ENCODE measurements at regions not wholly inside any gene's neighbourhood (a gene's known extent, or its start where the extent isn't known, plus 50 kb on each side); places are given as distances from the start of the nearest gene placed in this dataset.

DNA sequence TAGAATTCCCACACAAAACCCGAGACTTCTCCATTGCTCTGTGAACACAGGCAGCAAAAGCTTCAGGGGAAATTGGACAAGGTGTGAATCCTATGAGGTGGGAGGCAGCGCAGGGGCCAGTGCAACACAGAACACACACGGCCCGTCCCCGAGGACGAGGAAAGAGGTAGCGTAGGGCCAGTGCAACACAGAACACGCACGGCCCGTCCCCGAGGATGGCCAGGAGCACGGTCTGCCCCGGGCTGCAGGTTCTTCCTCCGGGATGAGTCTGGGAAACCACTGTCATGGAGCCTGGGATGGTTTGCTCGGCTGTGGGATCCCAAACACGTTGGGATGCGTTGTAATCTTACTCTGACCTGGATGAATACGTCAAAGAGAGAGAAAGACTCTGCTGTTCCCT is 432.1 kb downstream of the GLRX3 start:
- ChIA-PET CTCF (no interaction called here), POLR2A (no interaction called here)
- no peak for DNase-seq (ENCODE audit: extremely low spot score)
- no peak for TF ChIP-seq FOXM1 (IDR thresholded peaks at IDR 0.05; ENCODE audit: borderline replicate concordance)
- no peak for TF ChIP-seq TARDBP (IDR thresholded peaks at IDR 0.05)
- no peak for TF ChIP-seq NFRKB (IDR thresholded peaks at IDR 0.05)
- no peak for TF ChIP-seq BHLHE40 (IDR thresholded peaks at IDR 0.05; ENCODE audit: borderline replicate concordance)

DNA sequence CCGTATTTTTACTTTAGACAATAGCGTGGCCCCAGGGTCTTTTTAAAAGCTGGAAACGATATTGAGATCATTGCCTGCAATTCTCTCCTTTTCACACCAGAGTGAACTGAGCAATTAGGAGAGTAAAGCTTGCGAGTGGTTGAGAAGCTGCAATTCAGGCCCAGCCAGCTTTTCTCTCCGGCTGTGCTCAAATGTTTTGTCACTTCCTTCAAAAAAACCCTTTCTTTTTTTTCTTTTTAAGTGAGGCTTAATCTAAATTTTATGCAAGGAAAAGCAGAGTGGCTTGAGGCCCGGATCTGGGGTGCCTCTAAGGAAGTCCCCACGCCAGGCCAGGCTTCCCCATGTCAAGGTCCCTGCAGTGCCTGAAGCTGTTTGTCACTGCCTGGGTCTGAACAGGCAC is 433.9 kb downstream of the GLRX3 start:
- ChIA-PET POLR2A (no interaction called here), CTCF (no interaction called here)
- DNase-seq (ENCODE audit: extremely low spot score), result no peak
- TF ChIP-seq LEF1 (IDR thresholded peaks at IDR 0.05; ENCODE audit: borderline replicate concordance), result no peak
- no peak for TF ChIP-seq NFRKB (IDR thresholded peaks at IDR 0.05)
- TF ChIP-seq, protein P1, sequence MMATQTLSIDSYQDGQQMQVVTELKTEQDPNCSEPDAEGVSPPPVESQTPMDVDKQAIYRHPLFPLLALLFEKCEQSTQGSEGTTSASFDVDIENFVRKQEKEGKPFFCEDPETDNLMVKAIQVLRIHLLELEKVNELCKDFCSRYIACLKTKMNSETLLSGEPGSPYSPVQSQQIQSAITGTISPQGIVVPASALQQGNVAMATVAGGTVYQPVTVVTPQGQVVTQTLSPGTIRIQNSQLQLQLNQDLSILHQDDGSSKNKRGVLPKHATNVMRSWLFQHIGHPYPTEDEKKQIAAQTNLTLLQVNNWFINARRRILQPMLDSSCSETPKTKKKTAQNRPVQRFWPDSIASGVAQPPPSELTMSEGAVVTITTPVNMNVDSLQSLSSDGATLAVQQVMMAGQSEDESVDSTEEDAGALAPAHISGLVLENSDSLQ (IDR thresholded peaks at IDR 0.05), result no peak
- no peak for TF ChIP-seq ARNT (IDR thresholded peaks at IDR 0.05)

DNA sequence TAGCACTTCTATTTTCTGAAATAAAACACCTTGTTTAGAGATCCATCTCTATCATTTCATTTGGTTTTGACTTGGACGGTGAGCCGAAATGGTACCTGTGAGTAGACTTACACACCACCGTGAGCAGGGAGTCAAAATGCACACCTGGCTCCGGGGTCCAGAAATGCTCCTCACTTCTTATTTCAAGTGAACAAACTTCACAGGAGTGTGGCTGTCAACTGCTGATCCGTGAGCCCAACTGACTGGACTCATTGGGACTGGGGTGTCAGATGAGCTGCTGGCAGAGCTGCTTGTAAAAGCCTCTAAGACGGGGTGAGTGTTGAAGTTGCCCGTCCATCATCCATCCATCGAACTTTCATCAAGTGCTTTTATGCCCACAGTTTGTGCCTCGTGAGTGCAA is 435.5 kb downstream of the GLRX3 start:
- ChIA-PET POLR2A (no interaction called here), CTCF (no interaction called here)
- no peak for TF ChIP-seq BHLHE40 (IDR thresholded peaks at IDR 0.05; ENCODE audit: borderline replicate concordance)
- no peak for TF ChIP-seq FOXM1 (IDR thresholded peaks at IDR 0.05; ENCODE audit: borderline replicate concordance)
- TF ChIP-seq NFRKB (IDR thresholded peaks at IDR 0.05), result no peak
- no peak for TF ChIP-seq TARDBP (IDR thresholded peaks at IDR 0.05)
- no peak for TF ChIP-seq ELF4 (IDR thresholded peaks at IDR 0.05)
- TF ChIP-seq SUZ12 (IDR thresholded peaks at IDR 0.05), result no peak
- no peak for DNase-seq (ENCODE audit: extremely low spot score)

DNA sequence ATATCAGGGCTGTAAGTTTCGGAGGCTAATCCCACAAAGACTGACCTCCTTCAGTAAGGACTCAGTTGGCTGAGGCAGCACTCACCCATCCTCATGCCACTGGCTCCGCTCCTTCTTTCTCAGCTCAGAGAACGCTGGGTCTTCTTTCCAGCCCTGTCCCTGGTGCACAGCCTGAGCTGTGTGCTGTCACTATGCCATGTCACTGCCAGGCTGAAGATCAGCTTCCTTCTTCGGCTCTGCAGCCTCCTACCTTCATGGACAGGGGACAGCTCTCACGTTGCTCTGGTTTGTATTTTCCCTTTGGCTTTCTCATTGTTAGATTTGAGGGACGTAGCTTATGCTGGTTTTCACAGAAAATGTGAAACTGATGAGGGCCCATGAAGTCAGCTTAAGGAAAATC is 437.3 kb downstream of the GLRX3 start:
- no peak for TF ChIP-seq FOXA1 (IDR thresholded peaks at IDR 0.05)
- no peak for TF ChIP-seq BHLHE40 (IDR thresholded peaks at IDR 0.05; ENCODE audit: borderline replicate concordance)
- TF ChIP-seq SUZ12 (IDR thresholded peaks at IDR 0.05), result no peak
- no peak for TF ChIP-seq FOXK2 (IDR thresholded peaks at IDR 0.05)
- no peak for TF ChIP-seq TARDBP (IDR thresholded peaks at IDR 0.05)
- no peak for TF ChIP-seq CTBP1 (IDR thresholded peaks at IDR 0.05; ENCODE audit: borderline replicate concordance)
- no peak for TF ChIP-seq NFRKB (IDR thresholded peaks at IDR 0.05)
- TF ChIP-seq, protein P1 (IDR thresholded peaks at IDR 0.05), result no peak
- CTCF ChIA-PET, result no interaction called here
- DNase-seq (ENCODE audit: extremely low spot score), result no peak
- POLR2A ChIA-PET, result no interaction called here

DNA sequence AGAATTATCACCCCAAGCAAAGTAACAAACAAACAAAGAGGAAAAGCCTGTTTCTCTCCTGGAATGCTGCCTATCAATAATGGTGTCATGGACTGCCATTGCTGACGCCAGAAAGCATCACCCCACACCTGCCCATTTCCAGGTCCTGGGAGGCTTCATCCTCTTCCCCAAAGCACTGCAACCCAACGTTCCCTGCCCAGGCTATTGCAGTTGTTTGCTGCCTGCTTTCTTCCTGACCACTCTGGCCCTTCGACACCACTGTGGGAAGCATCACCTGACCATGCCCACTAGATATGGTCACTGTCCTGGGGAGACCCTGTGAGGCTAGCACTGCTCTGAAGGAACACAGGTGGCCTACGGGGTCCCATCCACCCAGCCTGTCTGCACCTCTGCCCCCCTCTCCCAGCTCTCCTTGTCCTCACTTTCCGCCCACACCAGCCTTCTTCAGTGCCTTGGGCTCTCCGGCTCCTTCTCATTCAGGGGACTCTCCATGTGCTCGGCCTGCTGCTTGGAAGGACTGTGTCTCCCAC is 439.6 kb downstream of the GLRX3 start:
- CTCF ChIA-PET, result no interaction called here
- TF ChIP-seq FOXK2 (IDR thresholded peaks at IDR 0.05) (no peak), LEF1 (IDR thresholded peaks at IDR 0.05; ENCODE audit: borderline replicate concordance) (no peak), HDGF (IDR thresholded peaks at IDR 0.05; ENCODE audit: borderline replicate concordance) (no peak), NFRKB (IDR thresholded peaks at IDR 0.05) (no peak), FOXM1 (IDR thresholded peaks at IDR 0.05; ENCODE audit: borderline replicate concordance) (no peak), ELF4 (IDR thresholded peaks at IDR 0.05) (no peak), BHLHE40 (IDR thresholded peaks at IDR 0.05; ENCODE audit: borderline replicate concordance) (no peak), L3MBTL2 (conservative IDR thresholded peaks at IDR 0.05) (no peak), ZNF384 (IDR thresholded peaks at IDR 0.05) (no peak), SP1 (IDR thresholded peaks at IDR 0.05) (no peak), TARDBP (IDR thresholded peaks at IDR 0.05) (no peak), SUZ12 (IDR thresholded peaks at IDR 0.05) (no peak), FOXA1 (IDR thresholded peaks at IDR 0.05) (no peak), CTBP1 (IDR thresholded peaks at IDR 0.05; ENCODE audit: borderline replicate concordance) (no peak)
- TF ChIP-seq, protein P1 (IDR thresholded peaks at IDR 0.05), result no peak
- DNase-seq (ENCODE audit: extremely low spot score), result no peak
- POLR2A ChIA-PET, result no interaction called here

DNA sequence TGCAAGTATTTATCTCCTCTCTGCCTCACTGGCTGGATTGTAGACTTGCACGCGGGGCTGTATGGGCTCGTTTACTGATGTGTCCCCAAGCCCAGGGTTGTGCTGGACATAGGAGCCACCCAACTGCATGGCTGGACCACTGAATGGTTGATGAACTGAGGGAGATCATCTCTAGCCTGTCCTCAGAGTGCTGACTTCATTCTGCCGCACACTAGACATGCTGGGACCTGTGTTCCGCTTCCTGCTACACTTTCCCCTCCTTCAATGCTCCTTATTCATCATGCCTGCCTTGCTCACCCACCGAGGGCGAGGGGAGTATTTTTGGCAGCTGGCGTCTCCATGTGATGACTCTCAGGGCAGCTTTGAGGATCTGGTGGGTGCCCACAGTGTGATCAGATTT is 440.2 kb downstream of the GLRX3 start:
- CTCF ChIA-PET, result no interaction called here
- POLR2A ChIA-PET, result no interaction called here
- DNase-seq (ENCODE audit: extremely low spot score), result no peak
- no peak for TF ChIP-seq HDGF (IDR thresholded peaks at IDR 0.05; ENCODE audit: borderline replicate concordance)
- TF ChIP-seq FOXK2 (IDR thresholded peaks at IDR 0.05), result no peak
- no peak for TF ChIP-seq FOXA1 (IDR thresholded peaks at IDR 0.05)
- TF ChIP-seq NFRKB (IDR thresholded peaks at IDR 0.05), result no peak
- TF ChIP-seq SP1 (IDR thresholded peaks at IDR 0.05), result no peak
- TF ChIP-seq ZNF384 (IDR thresholded peaks at IDR 0.05), result no peak
- no peak for TF ChIP-seq SUZ12 (IDR thresholded peaks at IDR 0.05)
- TF ChIP-seq TARDBP (IDR thresholded peaks at IDR 0.05), result no peak
- TF ChIP-seq ARNT (IDR thresholded peaks at IDR 0.05), result no peak
- no peak for TF ChIP-seq BHLHE40 (IDR thresholded peaks at IDR 0.05; ENCODE audit: borderline replicate concordance)
- no peak for TF ChIP-seq ELF4 (IDR thresholded peaks at IDR 0.05)
- TF ChIP-seq FOXM1 (IDR thresholded peaks at IDR 0.05; ENCODE audit: borderline replicate concordance), result no peak
- TF ChIP-seq LEF1 (IDR thresholded peaks at IDR 0.05; ENCODE audit: borderline replicate concordance), result no peak
- no peak for TF ChIP-seq CTBP1 (IDR thresholded peaks at IDR 0.05; ENCODE audit: borderline replicate concordance)
- no peak for TF ChIP-seq L3MBTL2 (conservative IDR thresholded peaks at IDR 0.05)
- TF ChIP-seq, protein P1 (IDR thresholded peaks at IDR 0.05), result no peak

Measured in HEK293T (cell line).